OCI-LY7 (cell line): ENCODE measurements at regions not wholly inside any gene's neighbourhood (a gene's known extent, or its start where the extent isn't known, plus 50 kb on each side); places are given as distances from the start of the nearest gene placed in this dataset.

ENCODE experiments used
- CTCF ChIP-seq: fragments of 200-600 bp; sonication (generic); conservative IDR thresholded peaks from 2 replicates; pipeline ENCODE4 v1.5.1; 2014; ENCODE audit warnings: mild to moderate bottlenecking, antibody characterized with exemption, low read length, moderate library complexity, mixed read lengths
- EZH2phosphoT487 ChIP-seq: fragments of 200-600 bp; sonication (generic); IDR thresholded peaks from 2 replicates; pipeline ENCODE4 v1.6.1; 2018; ENCODE audit warnings: low read depth, borderline replicate concordance, mild to moderate bottlenecking, mixed run types, antibody characterized with exemption, low read length, moderate library complexity, mixed read lengths

- TF ChIP-seq CTCF (no peak), EZH2phosphoT487 (no peak)
Measured at GRCh38 chr2:53362934-53363333, 404.7 kb upstream of the CHAC2 start.
